ENCODE measurements at regions not wholly inside any gene's neighbourhood (a gene's known extent, or its start where the extent isn't known, plus 50 kb on each side); places are given as distances from the start of the nearest gene placed in this dataset.
A peak's percentile ranks its signal among the peaks of the same experiment; 100 is the strongest.
"Not testable (repeated sequence)": the region's sequence is repeated elsewhere in the genome, so short reads cannot be mapped to it uniquely, and the experiment has no call there.

DNA sequence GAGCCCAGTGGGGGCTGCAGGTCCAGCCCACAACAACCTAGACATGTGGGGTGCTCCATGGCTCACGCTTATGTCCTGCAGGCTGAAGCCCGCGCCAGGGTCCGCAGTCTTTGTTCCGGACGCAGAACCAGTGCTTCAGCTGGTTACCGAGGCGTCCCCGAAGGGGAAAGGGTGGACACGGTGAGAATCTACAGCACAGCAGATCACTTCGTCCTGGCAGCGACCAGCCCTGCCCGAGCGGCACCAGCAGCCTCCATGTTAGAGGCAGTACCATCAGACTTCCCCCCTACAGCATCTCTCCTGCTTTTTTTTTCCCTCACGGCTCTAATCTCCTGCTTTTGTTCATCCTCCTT is 1736.4 kb downstream of the TP53TG3F start:
- DNase-seq (ENCODE audit: low read depth): no peak

DNA sequence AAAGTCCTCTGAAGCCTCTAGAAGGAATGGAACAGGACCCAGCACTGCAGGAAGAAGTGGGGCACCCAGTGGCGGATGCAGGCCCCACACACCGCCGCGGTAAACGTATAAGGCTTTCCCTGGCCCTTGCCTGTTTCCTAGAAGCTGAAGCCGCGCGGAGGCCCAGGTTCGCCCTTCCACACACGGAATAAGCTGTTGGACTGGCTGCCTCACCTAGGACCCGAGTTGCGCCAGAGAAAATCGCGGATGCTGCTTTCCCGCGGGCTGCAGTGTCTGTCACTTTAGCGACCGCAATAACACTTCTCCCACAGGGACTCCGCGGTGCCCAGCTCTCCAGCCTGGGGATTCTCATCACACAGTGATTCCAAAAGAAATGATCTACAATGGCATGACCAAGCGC is 1736.9 kb downstream of the TP53TG3F start:
- DNase-seq (ENCODE audit: low read depth): no peak

DNA sequence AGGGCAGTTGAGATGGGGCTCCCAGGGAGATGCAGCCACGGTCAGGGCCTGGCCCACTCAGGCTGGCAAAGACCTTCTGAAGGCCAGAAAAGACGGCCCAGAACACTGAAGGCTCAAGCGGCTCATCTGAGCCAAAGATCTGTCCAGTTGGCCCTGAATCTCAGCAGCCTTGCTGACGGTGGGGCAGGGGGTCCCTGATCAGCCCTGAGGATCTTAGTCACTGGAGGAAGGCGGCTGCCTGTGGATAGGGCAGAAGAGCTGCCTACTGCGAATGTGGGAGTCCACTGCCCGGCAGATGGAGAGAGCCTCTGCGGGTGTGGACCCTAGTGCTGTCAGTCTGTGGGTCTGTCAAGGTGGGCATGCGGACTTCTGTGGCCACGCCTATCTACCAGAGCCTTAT is 1738.2 kb downstream of the TP53TG3F start:
- no peak for DNase-seq (ENCODE audit: low read depth)

DNA sequence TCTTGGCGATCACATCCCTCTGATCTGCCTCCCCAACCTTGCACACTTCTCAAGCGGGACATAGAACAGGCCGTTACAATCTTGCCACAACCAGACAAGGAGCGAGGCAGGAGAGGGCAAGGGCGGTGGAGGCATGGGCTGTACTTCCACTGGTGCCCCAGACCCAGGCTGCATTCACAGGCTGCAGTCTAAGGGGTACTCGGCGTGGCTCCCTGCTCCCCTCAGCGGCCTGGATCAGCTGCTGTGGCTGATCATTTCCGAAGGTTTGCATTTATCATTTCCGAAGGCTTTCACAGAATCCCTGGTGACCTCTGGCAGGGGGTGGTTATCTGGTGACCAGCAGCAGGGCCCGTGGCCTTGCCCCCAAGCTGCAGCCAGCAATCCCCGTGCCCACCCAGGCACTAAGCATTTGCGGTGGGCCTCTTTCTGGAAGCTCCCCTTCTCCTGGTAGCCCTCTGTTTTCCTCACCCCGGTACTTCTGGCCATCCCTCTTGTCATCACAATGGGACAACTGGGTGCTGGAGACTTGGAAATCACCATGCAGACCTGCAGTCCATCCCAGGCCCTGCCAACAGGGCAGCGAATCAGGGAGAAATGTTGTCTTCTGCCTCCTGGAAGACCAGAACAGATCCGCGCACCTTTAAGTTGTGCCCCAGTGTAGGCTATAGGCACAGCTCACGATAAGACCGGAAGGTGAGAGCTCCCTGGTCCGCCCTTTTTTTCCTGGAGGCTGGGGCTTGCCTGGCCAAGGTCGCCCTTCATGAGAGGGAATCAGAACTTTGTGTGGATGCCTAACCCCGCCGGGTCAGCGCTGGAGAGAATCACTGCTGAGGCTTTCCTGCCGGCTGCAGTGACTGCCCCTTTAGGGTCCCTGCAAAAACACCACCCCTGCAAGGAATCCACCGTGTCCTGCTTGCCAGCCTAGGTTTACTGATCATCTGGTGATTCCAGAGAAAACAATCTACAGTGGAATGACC is 1739.1 kb downstream of the TP53TG3F start:
- DNase-seq (ENCODE audit: low read depth): no peak

DNA sequence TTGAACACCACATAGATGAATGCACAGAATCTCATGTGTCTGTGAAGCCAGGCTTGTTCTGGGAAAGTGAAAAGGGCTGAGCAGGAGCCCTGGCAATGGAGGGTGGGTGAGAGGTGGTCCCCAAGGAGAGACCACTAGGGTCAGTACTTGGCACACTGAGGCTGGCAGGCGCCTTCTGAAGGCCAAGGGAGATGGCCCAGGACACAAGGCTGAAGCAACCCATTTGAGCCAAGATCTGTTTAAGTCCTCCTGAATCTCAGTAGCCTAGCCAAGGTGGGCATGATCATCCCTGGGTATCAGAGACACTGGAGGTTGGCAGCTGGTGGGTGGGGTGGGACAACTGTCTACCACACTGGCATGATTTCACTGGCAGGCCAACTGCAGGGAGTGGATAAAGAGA is 1741.2 kb downstream of the TP53TG3F start:
- DNase-seq (ENCODE audit: low read depth): no peak

DNA sequence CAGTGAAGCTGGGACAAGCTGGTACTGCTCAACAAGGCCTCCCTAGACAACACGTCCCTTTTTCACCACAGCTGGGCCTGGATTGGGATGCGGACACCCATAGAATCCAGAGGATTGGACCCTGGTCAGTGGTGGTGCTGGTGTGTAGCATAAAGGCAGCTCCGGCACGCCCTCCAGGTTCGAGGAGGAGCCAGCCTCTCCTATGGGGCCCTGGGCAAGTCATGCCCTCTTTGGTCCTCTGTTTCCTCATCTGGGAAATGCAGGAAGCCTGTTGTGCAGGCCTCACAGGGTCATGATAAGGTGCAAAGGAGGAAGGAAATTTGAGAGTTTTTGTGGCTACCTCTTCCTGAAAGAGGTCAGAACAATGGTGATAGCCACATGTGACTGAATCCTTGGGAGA is 1741.7 kb downstream of the TP53TG3F start:
- DNase-seq (ENCODE audit: low read depth): no peak

DNA sequence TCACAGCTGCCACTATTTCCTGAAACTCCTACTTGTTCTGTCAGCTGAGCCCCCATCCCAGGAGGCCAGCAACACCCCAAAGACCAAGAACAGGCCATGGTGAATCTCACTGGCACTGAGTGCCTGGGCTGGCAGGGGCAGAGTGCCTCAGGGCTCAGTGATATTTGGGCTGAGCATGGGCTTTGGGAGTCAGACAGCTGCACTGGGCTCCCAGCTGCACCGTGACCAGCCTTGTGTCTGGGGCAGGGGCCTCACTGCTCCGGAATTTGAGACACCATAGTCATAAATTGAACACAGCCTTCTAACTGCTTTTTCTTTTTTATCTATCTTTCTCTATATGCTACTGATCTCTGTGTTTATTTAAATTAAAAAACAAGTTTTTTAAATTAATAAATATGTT is 1744.2 kb downstream of the TP53TG3F start:
- DNase-seq (ENCODE audit: low read depth): no peak

DNA sequence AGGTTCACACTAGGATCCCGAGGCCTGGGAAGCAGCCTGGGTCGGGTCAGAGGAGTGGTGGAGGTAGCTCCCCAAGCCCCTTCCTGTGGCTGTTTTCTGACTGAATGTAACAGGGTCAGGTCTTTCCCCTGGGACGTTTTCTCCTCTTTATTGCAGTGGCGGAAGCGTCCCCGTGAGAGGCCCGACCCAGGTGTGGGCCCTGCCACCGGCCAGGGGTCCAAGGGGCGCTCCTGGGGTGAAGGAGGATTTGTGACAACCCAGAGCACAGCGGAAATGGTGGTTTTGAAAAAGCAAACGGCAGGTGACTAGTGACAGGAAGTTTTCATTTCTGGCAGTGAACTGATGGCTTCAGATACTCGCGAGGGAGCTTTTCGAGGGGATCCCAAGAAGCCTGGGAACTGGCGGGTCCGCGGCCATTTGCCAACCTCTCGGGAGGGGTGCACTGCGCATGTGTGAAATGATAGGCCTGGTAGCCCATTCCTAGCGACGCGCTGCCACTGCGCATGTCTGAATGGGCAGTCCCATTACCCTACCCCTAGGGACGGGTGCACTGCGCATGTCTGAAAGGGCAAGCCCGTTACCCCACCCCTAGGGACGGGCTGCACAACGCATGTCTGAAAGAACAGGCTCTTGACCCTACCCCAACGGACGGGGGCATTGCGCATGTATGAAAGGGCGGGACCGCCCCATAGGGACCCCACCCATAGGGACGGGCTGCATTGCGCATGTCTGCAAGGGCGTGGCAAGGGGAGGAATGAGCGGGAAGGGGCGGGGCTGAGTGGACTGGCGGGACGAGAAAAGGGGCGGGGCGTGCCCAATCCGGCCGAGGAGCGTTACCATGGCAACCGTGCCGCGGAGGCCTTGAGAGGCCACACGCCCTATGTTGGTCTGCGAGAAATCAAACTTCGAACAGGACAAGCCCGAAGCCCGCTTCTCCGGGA is 1747.9 kb downstream of the TP53TG3F start:
- DNase-seq (ENCODE audit: low read depth): no peak

DNA sequence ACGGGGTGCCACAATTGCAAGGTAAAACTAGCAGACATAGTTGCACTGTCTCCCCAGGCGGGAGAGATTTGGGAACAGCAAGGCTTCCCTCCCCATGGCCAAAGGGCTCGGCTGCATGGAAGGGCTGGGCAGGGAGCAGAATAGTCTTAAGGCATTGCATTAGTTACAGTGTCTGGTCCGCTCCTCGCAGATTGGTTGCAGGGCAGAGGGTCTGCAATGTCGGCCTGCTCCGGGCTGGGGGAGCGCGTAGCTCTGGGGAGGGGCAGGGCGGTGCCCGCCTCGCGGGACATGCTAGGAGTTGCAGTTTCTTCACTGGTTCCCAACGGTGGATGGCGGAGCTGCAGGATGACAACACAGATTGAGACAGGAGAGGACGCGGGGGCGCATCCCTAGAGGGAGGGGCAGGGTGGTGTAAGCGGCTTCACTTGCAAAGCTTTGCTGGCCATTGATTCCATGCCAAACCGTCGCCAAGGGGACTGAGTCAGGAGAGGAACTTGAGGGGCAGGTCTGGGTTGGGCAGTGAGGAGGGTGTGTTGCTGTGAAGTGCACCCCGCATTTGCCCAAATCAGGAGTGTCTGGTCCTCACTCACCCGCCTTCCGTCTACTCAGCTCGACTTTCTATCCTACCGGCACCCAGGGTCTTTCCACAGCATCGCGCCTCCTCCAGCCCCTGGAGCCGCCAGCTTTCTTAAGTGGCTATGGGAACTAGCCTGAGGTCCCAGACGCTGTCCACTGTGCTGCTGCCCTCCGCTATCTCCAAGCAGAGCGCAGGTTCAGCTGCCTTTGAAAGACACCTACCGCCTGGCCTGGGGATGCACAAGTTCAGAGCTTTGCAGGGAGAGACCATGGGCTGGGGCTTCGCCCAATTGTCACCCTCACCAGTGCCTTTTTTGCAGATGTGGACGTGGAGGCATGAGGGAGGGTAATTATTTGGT is 1748.9 kb downstream of the TP53TG3F start:
- DNase-seq (ENCODE audit: low read depth): no peak

DNA sequence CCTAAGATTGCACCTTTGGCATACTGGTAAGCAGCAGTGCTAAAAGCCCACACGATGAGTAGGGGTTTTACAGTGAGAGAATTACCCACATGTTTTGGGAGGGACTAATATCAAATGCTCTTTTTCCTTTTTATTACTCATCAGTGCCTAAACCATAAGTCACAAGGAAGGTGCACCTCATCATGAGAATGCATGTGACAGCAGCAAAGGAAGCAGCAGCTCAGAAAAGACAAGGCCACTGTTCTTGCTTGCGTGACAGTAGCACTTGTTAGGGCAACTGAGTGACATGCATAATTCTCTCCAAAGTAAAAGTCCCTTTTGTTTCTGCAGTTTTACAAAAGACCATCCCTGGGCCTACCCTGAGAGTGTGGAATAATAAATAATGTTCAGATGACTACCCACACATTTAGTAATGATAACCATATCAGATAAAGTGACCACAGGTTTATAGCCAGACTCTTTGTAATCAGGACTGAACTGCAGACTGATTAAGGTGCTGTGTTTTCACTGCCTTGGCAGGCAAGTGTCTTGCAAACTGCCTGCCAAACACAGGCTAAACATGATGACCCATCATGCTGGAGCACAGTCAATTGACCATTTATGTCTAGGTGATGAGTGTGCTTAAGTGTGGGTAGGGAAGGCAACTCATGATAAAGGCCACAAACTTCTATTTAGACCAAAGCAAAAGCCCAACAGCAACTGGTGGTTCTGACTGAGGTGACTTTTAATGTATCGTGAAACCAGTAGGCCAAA is 1751.4 kb downstream of the TP53TG3F start:
- DNase-seq (ENCODE audit: low read depth): no peak

DNA sequence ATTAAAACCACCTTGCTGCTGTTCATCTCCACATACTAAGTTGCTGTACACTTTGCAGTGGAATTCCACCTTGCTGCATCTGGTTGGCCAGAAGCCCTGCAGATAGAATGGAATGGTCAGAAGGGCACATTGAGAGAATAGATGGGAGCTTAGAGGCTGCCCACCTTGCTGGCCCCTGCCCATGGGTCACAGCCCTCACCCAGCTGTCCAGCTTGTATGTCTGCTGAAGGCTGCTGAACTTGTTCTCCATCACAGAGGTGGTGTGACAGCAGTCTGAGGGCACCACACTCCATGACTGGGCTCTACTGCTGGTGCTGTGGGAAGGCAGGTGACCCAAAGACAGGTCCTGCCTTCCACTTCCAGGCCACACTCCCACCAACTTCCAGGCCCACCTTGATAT is 1755.4 kb downstream of the TP53TG3F start:
- no peak for DNase-seq (ENCODE audit: low read depth)

DNA sequence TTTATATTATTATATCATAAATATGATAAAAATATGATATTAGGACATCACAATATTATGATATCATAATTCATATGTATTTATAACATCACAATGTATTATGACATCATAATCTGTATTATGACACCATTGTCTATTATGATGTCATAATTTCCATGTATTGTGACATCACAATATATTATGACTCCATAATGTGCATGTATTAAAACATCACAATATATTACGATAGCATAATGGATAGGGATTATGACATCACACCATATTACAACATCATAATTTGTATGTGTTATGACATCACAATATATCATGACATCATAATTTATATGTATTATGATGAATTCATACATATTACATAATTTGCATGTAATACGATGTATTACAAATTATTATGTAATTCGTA is 1755.9 kb downstream of the TP53TG3F start:
- DNase-seq (ENCODE audit: low read depth): no peak

DNA sequence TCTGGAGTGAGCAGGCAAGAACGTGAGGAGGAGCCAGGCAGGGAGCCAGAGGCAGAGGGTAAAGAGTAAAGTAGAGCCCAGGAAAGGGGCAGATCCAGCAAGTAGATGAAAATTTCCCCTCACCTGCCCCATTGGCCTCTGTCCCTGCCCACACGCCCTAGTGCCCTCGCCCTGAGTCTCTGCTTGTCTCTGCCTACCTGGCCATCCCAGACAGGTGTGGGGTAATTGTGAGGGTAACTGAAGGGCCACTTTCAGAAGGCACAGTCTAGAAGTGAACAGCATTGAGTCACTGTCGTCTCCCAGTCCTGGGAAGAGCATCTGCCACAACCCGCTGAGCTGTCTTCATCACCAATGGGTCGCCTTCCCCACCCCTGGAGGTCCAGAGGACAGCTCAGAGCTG is 1756.8 kb downstream of the TP53TG3F start:
- not testable (repeated sequence) for DNase-seq (ENCODE audit: low read depth)

DNA sequence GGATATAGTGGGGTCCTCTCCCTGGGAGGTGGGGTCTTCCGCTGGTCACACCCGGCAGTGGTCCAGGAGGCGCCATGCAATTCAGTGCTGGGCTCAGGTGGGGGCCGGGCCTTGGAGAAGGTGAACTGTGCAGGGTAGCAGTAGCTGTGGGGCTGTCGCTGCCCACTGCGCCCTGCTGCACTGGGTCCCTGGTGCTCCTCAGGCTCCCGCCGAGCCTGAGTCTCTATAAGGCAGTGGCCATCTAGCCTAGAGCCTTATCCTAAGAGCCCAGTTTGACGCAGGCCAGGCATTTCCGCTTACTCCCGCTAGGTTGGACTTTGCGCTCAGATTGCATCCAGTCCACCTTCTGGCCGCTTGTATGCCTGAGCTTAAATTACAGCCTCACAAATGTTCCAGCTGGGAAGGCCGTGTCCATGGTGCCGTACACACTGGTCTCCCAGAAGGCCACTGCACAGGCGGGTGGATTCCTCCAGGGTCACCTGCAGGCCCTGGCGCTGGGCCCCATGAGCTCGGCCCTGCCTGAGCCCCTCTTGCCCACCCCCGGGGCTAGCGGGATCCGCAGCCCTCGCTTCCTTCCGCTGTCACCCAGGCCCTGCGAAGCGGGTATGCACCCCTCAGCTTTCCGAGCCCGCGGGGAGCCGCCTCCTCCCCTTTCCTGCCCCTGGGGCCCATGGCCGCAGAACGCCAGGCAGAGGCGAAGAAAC is 1762.2 kb downstream of the TP53TG3F start:
- DNase-seq (ENCODE audit: low read depth): no peak

DNA sequence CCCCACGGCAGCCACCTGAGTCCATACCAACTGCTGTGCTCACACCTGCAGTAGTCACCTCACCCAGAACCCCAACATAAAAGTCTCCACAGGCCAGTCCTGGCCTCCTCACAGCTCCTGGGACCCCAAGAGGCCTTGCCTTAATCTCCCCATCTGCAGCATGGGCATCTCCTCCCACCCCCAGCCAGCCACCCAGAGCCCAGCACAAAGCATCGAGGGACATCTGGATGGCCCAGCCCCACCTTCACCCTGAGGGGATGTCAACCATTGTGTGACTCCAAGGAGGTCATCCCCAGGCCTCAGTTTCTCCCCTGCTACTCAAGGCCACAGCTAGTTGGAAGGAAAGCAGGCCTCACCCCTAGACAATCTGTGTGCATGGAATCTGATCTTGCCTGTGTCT is 1775.3 kb downstream of the TP53TG3F start:
- no peak for DNase-seq (ENCODE audit: low read depth)

DNA sequence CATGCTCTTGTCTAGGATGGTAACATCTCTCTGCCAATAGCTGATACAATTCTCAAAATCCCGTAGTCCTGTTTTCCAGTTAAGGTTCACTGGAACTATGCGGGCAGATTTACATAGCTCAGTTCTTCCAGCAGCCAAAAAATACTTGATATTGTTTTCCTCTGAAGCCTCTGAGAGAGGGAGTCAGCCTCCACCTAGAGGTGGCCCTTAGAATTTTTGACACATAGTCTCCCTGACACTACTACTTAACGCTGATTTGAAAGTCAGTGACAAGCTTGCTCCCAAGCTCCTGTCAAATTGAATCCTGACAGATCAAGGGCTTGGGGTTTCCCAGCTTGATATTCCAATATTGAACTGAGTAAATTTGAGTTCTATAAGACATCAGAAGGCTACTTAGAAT is 1780.1 kb downstream of the TP53TG3F start:
- DNase-seq (ENCODE audit: low read depth): no peak

DNA sequence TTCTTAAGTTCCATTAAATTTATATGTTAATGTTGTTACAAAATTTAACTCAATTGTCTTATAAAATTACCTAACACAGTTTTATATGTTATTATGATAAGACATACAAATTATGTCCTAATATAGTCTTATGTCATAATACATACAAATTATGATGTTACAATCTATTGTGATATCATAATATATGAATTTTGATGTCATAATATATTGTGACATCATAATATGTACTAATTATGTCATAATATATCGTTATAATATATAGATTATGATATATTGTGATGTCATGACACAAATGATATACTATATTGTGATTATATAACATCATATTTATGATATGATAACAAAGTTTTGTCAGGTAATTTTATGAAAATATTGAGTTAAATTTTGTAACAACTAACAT is 1789.6 kb downstream of the TP53TG3F start:
- no peak for DNase-seq (ENCODE audit: low read depth)

DNA sequence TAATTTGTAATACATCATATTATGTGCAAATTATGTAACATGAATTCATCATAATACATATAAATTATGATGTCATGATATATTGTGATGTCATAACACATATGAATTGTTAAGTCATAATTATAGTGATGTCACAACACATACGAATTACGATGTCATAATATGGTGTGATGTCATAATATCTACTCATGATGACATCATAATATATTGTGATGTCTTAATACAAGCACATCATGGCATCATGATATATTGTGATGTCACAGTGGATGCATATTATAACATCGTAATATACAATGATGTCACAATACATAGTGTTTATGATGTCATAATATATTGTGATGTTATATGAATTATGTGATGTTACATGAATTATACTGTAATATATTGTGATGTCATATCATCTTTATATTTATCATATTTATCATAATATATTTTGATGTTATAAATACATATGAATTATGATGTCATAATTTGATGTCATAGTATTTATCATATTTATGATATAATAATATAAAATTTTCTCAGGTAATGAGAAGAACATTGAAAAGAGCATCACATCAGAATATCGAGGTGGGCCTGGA is 1793.0 kb downstream of the TP53TG3F start:
- DNase-seq (ENCODE audit: low read depth): peak; percentile 4

DNA sequence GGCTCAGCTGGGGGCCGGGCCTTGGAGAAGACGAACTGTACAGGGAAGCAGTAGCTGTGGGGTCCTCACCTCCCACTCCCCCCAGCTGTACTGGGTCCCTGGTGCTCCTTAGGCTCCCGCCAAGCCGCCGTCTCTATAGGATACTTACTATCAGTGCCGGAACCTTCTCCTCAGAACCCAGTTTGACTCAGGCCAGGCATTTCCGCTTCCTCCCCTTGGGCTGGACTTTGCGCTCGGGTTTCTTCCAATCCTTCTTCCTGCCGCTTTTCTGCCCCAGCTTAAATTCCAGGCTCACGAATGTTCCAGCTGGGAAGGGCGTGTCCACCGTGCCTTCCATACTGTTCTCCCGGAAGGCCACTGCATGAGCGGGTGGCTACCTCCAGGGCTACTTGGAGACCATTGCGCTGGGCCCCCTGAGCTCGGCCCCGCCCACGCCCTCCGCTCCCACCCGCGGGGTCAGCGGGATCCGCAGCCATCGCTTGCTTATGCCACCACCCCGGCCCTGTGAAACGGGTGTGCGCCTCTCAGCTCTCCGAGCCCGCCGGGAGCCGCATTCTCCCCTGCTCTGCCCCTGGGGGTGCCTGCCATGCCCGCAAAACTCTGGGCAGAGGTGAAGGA is 1795.9 kb downstream of the TP53TG3F start:
- DNase-seq (ENCODE audit: low read depth): peak; percentile 38

Measured in RPMI7951 (cell line).